ENCODE measurements at regions not wholly inside any gene's neighbourhood (a gene's known extent, or its start where the extent isn't known, plus 50 kb on each side); places are given as distances from the start of the nearest gene placed in this dataset.

DNA sequence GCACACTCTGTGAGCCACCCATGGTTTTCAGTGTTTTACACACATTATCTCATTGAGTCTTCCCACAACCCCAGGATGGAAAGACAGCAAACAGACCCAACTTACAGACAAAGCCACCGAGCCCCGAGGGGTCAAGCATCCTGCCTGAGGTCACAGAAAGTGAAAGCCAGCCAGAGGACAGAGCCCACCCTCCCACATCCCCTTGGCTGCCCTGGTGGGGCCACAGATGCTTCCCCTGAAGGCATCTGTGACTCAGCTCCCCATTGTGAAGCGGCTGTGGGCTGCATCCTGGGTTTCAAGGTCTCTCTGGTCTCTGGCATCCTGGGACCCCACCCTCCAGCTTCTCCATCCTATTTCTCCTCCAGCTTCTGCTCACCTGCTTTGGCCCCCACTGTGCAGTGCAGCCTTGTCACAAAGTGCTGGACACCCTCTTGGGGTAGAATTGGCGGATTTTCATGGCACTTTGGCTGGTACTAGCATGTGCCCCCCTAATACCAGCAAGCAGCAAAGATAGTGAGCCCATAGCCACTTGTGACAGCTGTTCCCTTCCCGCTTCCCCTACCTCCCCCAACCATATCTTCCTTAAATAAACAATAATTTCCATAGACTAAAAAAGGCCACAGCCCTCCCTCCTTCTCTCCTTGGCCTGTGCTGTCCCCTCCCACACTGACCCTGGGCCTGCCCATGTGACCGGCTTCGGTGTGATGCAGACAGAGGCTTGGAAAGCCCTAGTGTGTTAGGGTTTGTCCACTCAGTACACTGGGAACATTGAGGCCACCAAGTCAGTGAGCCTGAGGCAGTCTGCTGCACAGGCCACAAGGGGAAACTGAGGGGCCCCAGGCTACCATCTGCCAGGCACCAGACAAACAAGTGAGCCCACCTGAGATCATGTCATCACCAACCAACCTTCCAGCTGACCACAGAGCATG, 53.9 kb upstream of the SHISAL1 start:
- peak; percentile 29 for DNase-seq

- DNase-seq, result peak; percentile 13
These were observed 53.1 kb upstream of the SHISAL1 start for GRCh38 chr22:44365832-44366231.

DNA sequence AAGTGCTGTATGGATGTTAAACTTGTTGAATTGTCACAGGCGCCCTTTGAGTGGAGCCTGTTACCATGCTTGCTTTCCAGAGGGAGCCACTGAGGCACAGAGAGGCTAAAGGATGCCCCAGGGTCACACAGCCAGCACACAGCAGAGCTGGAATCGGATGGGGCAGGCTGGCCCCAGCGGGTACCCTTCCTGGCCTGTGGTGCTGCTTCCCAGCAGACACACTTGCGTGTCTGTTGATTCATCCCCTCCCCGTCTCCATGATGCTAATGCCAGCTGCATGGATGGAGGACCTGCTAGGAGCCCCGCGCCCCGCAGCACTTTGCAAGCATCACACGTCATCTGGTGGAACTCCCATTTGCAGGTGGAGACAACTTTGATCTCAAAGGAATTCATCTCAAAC, 52.4 kb upstream of the SHISAL1 start:
- DNase-seq, result no peak

DNA sequence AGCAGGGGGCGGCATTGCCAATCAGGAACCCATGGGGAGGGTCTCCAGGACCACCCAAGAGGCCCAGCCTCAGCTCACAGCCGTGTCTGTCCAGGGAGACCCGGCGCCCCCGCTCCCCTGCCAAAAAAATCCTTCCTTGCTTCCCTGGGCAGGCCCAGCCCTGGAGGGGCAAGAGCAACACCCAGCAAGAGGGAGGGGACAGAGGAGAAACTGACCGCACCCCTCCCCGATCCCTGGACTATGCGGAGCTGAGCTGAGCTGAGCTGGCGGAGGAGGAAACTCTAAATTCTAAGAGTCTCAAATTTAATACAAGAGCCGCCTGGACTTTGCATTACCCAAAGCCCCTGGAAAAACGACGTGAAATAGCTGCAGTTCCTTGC, 52.0 kb upstream of the SHISAL1 start:
- peak; percentile 66 for DNase-seq

DNA sequence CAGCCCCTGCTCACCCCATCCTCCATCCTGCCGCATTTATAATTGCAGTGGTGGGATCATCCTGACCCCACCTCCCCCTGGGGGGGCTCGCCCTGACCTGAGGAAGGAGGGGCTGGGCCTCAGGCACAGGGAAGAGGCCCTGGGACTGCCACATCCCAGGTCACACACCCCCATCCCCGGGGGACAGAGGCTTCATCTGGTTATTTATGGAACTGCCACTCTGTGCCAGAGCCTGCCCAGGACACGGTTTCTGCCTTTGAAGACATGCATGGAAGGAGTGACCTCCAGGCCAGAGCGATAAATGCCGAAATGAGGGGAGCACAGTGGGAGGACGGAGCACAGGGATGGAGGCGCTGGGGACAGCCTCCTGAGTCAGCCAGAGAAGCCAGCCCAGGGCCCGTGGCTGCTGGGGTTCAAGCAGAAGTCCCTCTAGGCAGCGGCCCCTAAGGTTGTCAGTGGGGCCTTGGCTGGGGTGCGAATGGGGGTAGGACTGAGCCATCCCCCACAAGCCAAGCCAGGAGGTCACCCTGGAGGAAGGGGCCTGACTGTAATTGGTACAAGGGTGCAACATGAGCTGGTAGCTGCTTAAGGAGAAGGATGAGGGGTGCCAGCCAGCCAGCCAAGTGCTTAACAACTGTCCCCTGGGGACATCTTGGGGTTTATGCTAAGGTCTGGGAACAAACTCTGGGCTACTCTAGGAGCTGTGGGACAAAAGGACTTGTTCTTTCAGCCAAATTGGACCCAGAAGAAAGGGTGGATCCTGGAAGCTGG, 51.4 kb upstream of the SHISAL1 start:
- peak; percentile 55 for DNase-seq

DNA sequence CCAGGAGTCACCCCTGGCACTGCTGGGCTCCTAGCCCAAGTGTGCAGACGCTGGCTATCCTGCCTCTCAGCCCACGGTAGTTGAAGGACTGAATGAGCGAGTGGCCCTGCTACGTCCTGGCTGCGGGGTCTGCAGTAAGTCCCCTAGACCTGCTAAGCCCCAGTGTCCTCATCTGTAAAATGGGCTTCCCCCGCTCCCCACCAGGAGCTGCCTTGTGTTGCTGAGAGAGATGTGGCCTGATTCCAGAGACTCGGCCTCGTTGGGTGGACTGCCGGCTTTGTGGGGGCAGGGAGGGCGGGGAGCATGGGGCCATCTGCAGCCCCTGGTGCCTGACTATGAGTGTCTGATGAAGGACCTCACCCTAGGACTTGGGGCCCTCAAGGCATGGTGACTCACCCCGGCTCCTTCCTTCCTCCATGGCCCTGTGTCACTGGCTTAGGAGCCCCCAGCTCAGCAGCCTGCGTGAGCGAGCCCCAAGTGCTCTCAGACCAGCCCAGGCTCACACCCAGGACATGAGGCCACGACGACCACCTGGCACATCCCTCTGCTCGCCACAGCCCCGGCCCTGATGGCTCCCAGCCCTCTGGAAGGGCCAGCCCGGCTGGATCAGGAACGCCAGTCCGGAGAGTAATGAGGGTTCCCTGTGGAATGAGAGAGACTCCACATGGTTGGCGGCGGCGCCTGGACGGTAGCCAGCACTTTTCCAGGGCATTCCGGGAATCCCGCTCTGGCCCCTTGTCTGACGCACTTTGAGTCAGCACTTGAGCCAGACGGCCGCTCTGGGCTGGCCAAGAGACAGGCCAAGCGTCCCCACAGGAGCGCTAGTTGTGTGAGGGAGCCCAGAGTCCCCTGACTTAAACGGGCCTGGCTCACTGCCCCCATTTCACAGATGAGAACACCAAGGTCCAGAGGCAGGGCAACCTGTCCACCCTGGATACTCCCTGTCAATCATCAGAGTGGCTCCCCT, 50.5 kb upstream of the SHISAL1 start:
- DNase-seq, result peak; percentile 90

- peak; percentile 22 for DNase-seq
These were observed 49.7 kb upstream of the SHISAL1 start for GRCh38 chr22:44362249-44363012.
